Lower lobe of right lung (tissue), 2 donors: ENCODE measurements at regions not wholly inside any gene's neighbourhood (a gene's known extent, or its start where the extent isn't known, plus 50 kb on each side); places are given as distances from the start of the nearest gene placed in this dataset.

Experiments used
- ATAC-seq, 2 donors: fragments of 200-7000 bp; cut with Tn5 transposase; one replicate each; pipeline ENCODE4 v1.9.1; 2020 to 2022; ENCODE audit warnings: mild to moderate bottlenecking in 2 of 2, moderate library complexity in 2 of 2
- DNase-seq: peaks from one replicate; pipeline ENCODE4 v3.0.0-alpha.2; 2020
- H3K27ac ChIP-seq: fragments of 200-600 bp; one replicate; pipeline ENCODE4 v1.8.0; 2022
- H3K27me3 ChIP-seq: fragments of 200-600 bp; one replicate; pipeline ENCODE4 v1.8.0; 2022; ENCODE audit warnings: low read depth
- H3K36me3 ChIP-seq: fragments of 200-600 bp; one replicate; pipeline ENCODE4 v1.8.0; 2022; ENCODE audit warnings: mild to moderate bottlenecking
- H3K4me1 ChIP-seq: fragments of 200-600 bp; one replicate; pipeline ENCODE4 v1.8.0; 2022
- H3K4me3 ChIP-seq: fragments of 200-600 bp; one replicate; pipeline ENCODE4 v1.8.0; 2022; ENCODE audit warnings: mild to moderate bottlenecking
- H3K9me3 ChIP-seq: fragments of 200-600 bp; one replicate; pipeline ENCODE4 v1.8.0; 2022
- intact Hi-C: fragments of 100-400 bp; cut with DNase I; formaldehyde crosslinking; loops from one replicate; pipeline ENCODE4 v1.11.0; 2022
- TF ChIP-seq, protein P1 (sequence below): fragments of 200-600 bp; IDR thresholded peaks from one replicate; pipeline ENCODE4 v1.8.0; 2022; ENCODE audit warnings: antibody characterized with exemption, mild to moderate bottlenecking
- donor health status: DM: no; HTN: yes; CAD: no; lungs with severe emphysema.

DNA sequence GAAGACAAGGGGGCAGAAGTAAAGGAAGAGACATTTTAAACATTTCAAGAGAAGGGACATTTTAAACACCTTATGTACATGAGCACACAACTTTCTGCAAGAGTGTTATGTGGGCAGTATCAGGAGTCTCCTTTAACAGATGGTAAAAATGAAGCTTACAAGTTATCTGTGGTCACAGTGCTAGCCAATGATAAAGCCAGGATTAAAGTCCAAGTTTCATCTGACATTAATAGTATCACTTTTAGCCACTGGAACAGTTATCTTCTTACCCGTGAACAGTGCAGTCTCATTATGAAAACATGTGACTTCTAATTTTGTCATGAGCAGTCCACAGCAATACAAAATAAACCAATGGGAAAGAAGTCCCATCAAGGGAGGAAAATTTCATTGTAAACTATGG, 627.9 kb upstream of the AGA start:
- no peak for ATAC-seq
- TF ChIP-seq, protein P1, sequence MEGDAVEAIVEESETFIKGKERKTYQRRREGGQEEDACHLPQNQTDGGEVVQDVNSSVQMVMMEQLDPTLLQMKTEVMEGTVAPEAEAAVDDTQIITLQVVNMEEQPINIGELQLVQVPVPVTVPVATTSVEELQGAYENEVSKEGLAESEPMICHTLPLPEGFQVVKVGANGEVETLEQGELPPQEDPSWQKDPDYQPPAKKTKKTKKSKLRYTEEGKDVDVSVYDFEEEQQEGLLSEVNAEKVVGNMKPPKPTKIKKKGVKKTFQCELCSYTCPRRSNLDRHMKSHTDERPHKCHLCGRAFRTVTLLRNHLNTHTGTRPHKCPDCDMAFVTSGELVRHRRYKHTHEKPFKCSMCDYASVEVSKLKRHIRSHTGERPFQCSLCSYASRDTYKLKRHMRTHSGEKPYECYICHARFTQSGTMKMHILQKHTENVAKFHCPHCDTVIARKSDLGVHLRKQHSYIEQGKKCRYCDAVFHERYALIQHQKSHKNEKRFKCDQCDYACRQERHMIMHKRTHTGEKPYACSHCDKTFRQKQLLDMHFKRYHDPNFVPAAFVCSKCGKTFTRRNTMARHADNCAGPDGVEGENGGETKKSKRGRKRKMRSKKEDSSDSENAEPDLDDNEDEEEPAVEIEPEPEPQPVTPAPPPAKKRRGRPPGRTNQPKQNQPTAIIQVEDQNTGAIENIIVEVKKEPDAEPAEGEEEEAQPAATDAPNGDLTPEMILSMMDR, result no peak

DNA sequence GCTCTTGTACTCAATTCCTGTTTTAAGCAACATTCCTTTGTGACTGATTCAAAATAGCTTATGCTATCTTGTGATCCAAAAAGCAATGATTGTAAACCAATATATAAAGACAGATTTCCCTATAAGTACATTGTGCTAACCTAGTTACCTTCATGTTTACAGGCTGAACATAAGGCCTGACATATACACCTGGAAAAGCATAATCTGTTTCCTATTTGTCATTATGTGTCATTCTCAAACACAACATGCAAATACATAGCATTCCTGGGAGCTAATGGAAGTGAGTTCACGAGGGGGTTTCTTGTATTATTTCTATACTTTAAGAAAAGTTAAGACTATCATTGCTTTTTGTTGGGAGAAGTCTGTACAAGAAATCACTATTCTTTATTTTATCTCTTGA, 638.1 kb upstream of the AGA start:
- TF ChIP-seq, protein P1, result no peak
- Histone ChIP-seq H3K4me1 (no peaks in the 10 kb centered on the region), H3K27me3 (no peaks in the 10 kb centered on the region), H3K4me3 (no peak overlapping the region), H3K36me3 (no peaks in the 10 kb centered on the region), H3K9me3 (no peaks in the 10 kb centered on the region), H3K27ac (no peak overlapping the region)
- DNase-seq, result no peak
- no peak for ATAC-seq
- intact Hi-C loops, result no loop called here

More for the DNA sequence above, 627.9 kb upstream of the AGA start:
- H3K9me3 ChIP-seq, result no peaks in the 10 kb centered on the region
- H3K27me3 ChIP-seq, result no peaks in the 10 kb centered on the region
- no peaks in the 10 kb centered on the region for H3K4me1 ChIP-seq
- no peak overlapping the region for H3K27ac ChIP-seq
- H3K4me3 ChIP-seq, result no peak overlapping the region
- intact Hi-C loops, result no loop called here
- H3K36me3 ChIP-seq, result no peaks in the 10 kb centered on the region
- DNase-seq, result no peak

DNA sequence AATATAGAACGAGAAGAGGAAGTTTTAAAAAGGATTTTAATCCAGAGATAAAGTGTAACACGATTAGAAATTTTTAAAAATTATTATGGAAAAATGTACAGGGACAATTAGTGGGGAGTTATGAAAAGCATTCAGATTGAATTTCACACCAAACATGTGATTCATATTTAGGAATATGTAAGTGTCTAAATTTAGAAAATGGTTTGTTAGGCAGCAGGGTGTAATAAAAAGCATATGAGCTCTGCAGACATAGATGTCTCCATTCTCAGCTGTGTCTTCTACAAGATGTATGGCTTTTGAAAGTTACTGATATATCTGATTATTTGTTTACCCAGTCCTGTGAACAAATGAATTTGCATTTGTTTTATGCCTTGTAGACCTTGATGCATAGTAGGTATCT, 638.9 kb upstream of the AGA start:
- Histone ChIP-seq H3K27me3 (no peaks in the 10 kb centered on the region), H3K4me3 (no peak overlapping the region), H3K9me3 (no peaks in the 10 kb centered on the region), H3K27ac (no peak overlapping the region), H3K4me1 (no peaks in the 10 kb centered on the region), H3K36me3 (no peaks in the 10 kb centered on the region)
- TF ChIP-seq, protein P1, result no peak
- intact Hi-C loops, result no loop called here
- DNase-seq (no peak), ATAC-seq (no peak)

DNA sequence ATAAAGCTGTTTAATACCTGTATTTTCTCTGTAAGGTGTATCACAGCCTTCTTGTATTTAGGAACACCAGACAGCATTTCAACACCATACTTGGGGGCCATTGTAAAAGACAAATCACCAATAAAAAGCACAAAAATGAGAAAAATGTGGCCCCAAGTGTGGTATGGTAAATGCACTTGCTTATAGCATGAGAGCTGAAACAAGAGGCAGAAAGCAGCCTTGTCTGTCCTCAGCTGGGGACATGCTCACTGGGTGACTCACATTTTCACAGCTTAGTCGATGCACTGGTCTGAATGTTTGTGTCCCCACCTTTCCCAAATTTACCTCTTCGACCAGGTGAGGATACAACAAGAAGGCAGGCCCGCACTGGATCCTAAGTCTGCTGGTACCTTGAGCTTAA, 639.7 kb upstream of the AGA start:
- no peak overlapping the region for H3K4me3 ChIP-seq
- H3K27ac ChIP-seq, result no peak overlapping the region
- no peaks in the 10 kb centered on the region for H3K36me3 ChIP-seq
- DNase-seq (no peak), ATAC-seq (no peak)
- TF ChIP-seq, protein P1, result no peak
- no peaks in the 10 kb centered on the region for H3K4me1 ChIP-seq
- intact Hi-C loops, result no loop called here
- H3K27me3 ChIP-seq, result no peaks in the 10 kb centered on the region
- H3K9me3 ChIP-seq, result no peaks in the 10 kb centered on the region

DNA sequence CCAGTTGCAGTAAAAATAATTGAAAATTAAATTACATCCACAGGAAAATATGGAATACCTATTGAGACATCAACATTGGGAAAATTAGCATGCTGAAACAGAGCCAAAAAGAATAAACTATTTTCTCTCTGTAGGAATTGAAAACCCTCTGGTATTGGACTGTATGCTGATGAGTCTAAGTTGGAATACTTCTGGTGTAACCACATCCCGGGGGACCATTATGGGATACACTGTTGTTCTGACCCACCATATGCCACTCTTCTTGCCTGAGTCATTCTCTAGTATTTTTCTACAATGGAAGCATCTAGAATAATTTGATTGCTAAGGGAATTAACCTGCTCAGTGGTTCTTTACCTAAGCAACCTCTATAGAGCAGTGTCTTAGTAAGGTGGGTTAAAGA, 640.7 kb upstream of the AGA start:
- Histone ChIP-seq H3K27me3 (no peaks in the 10 kb centered on the region), H3K4me3 (no peak overlapping the region), H3K9me3 (no peaks in the 10 kb centered on the region), H3K36me3 (no peaks in the 10 kb centered on the region), H3K27ac (no peak overlapping the region), H3K4me1 (no peaks in the 10 kb centered on the region)
- ATAC-seq (no peak), DNase-seq (no peak)
- intact Hi-C loops, result no loop called here
- TF ChIP-seq, protein P1, result no peak

DNA sequence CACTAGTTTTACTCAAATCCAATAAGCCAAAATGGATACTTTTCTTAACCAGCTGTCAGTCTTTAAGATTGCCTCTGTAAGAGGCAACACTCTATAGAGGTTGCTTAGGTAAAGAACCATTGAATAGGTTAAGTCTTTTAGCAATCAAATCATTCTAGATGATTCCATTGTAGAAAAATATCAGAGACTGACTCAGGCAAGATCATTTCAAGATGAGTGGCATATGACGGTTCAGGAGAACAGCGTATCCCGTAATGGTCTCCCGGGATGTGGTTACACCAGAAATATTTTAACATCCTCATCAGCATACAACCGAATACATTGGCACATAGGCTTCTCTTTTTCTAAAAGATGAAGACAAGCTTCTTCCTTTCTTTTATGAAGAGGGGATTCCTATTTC, 641.7 kb upstream of the AGA start:
- no peak overlapping the region for H3K27ac ChIP-seq
- no peaks in the 10 kb centered on the region for H3K4me1 ChIP-seq
- no peaks in the 10 kb centered on the region for H3K27me3 ChIP-seq
- DNase-seq (no peak), ATAC-seq (no peak)
- TF ChIP-seq, protein P1, result no peak
- no peaks in the 10 kb centered on the region for H3K9me3 ChIP-seq
- no peaks in the 10 kb centered on the region for H3K36me3 ChIP-seq
- intact Hi-C loops, result no loop called here
- no peak overlapping the region for H3K4me3 ChIP-seq
